ENCODE measurements at regions not wholly inside any gene's neighbourhood (a gene's known extent, or its start where the extent isn't known, plus 50 kb on each side); places are given as distances from the start of the nearest gene placed in this dataset.

GRCh38 chr17:79451167-79451566 is 159.7 kb downstream of the RBFOX3 start:
- Histone ChIP-seq H3K4me3 (no peak overlapping the region), H3K4me1 (no peaks in the 10 kb centered on the region), H3K27me3 (no peaks in the 10 kb centered on the region), H3K9me3 (no peaks in the 10 kb centered on the region), H3K36me3 (no peaks in the 10 kb centered on the region), H3K27ac (no peak overlapping the region)
- TF ChIP-seq POLR2A (IDR thresholded peaks at IDR 0.05): no peak
- TF ChIP-seq CTCF (IDR thresholded peaks at IDR 0.05): no peak
- DNase-seq: no peak

GRCh38 chr17:79446399-79447009 is 164.3 kb downstream of the RBFOX3 start:
- H3K9me3 ChIP-seq: no peaks in the 10 kb centered on the region
- H3K27ac ChIP-seq: no peak overlapping the region
- no peak overlapping the region for H3K4me3 ChIP-seq
- DNase-seq: no peak
- no peaks in the 10 kb centered on the region for H3K36me3 ChIP-seq
- H3K4me1 ChIP-seq: no peaks in the 10 kb centered on the region
- H3K27me3 ChIP-seq: no peaks in the 10 kb centered on the region
- TF ChIP-seq CTCF (IDR thresholded peaks at IDR 0.05): no peak
- no peak for TF ChIP-seq POLR2A (IDR thresholded peaks at IDR 0.05)

GRCh38 chr17:79444198-79444597 is 166.7 kb downstream of the RBFOX3 start:
- DNase-seq: no peak
- TF ChIP-seq CTCF (IDR thresholded peaks at IDR 0.05) (no peak), POLR2A (IDR thresholded peaks at IDR 0.05) (no peak)
- Histone ChIP-seq H3K4me1 (no peaks in the 10 kb centered on the region), H3K27ac (no peak overlapping the region), H3K36me3 (no peaks in the 10 kb centered on the region), H3K4me3 (no peak overlapping the region), H3K27me3 (no peaks in the 10 kb centered on the region), H3K9me3 (no peaks in the 10 kb centered on the region)

- TF ChIP-seq POLR2A (IDR thresholded peaks at IDR 0.05): no peak
- no peak for TF ChIP-seq CTCF (IDR thresholded peaks at IDR 0.05)
- no peak overlapping the region for H3K27ac ChIP-seq
- no peaks in the 10 kb centered on the region for H3K27me3 ChIP-seq
- H3K9me3 ChIP-seq: no peaks in the 10 kb centered on the region
- no peak for DNase-seq
- H3K4me3 ChIP-seq: no peak overlapping the region
- no peaks in the 10 kb centered on the region for H3K4me1 ChIP-seq
- no peaks in the 10 kb centered on the region for H3K36me3 ChIP-seq
Measured at GRCh38 chr17:79443026-79443425, 167.8 kb downstream of the RBFOX3 start.

GRCh38 chr17:79441356-79442160 is 169.3 kb downstream of the RBFOX3 start:
- H3K27me3 ChIP-seq: no peaks in the 10 kb centered on the region
- H3K9me3 ChIP-seq: no peaks in the 10 kb centered on the region
- DNase-seq: no peak
- H3K4me1 ChIP-seq: no peaks in the 10 kb centered on the region
- no peak for TF ChIP-seq POLR2A (IDR thresholded peaks at IDR 0.05)
- TF ChIP-seq CTCF (IDR thresholded peaks at IDR 0.05): no peak
- no peak overlapping the region for H3K4me3 ChIP-seq
- no peaks in the 10 kb centered on the region for H3K36me3 ChIP-seq
- H3K27ac ChIP-seq: no peak overlapping the region
